HG03135 (cell line): ENCODE measurements at regions not wholly inside any gene's neighbourhood (a gene's known extent, or its start where the extent isn't known, plus 50 kb on each side); places are given as distances from the start of the nearest gene placed in this dataset.
A peak's percentile ranks its signal among the peaks of the same experiment; 100 is the strongest.

Experiments
- ATAC-seq: cut with Tn5 transposase; IDR thresholded peaks from one replicate; pipeline ENCODE4 v1.9.1; 2021; ENCODE audit warnings: mild to moderate bottlenecking, moderate library complexity; ENCODE audit not compliant: unreplicated experiment

DNA sequence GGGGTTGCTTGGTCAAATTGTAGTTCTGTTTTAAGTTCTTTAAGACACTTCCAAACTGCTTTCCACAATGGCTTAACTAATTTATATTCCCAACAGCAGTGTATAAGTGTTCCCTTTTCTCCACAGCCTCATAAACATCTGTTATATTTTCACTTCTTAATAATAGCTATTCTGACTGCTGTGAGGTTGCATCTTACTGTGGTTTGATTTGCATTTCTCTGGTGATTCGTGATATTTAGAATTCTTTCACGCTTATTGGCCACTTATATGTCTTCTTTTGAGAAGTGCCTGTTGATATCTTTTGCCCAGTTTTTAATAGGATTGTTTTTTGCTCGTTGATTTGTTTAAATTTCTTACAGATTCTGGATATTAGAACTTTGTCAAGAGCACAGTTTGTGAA lies 278.6 kb upstream of the ITM2A start:
- ATAC-seq, result no peak

DNA sequence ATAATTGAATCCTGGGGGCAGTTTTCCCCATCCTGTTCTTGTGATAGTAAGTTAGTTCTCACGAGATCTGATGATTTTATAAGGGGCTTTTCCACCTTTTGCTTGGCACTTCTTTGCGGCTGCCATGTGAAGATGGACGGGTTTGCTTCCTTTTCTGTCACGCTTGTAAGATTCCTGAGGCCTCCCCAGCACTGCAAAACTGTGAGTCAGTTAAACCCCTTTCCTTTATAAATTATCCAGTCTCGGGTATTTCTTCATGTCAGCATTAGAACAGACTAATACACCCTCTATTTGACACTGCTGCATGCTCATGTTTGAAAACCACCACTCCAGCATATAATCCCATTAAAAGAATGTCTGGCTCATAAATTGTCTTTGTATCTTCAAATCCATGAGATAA lies 264.4 kb upstream of the ITM2A start:
- no peak for ATAC-seq

DNA sequence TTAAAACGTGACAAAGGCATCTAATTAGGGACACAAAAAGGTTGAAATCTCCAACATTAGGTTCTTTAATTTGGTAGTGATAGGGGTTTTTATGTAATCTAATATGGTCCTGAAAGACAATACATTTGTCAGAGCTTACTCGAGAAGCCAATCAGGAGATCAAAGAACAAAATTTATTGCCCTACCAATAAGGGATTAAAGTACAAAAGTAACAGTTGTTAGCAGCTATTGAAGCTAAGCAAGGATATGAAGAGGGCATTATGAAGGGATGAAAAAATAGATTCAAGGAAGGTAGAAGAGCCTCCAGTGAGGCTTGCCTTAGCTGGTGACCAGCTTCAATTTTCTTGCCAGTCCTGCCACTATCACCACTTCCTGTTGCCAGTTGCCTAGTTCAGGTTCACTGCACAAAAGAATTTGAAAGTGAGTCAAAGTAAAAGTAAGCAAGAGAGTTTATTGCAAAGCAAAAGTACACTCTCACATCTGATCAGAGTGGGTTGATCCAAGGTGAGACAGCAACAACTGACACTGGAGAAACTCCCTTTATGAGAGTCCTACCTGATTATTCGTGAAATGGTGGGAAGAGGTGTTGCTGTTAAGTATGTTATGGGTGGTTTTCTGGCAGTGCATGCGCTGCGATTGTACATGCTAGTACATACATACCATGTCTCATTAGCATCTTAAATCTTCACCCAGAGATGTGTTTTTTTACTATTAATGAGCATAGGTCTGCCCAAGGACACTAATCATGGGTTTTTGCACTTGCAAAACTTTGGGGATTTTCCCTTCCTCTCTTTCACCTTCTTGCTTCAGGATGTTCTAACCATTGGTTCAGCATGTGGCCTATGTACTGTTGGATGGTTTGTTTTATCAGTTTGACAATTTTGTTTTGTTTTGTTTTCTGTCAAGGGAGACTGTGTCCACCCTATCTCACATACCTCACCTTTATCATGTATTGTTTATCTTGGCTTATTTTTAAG lies 263.2 kb upstream of the ITM2A start:
- peak; percentile 78 for ATAC-seq

DNA sequence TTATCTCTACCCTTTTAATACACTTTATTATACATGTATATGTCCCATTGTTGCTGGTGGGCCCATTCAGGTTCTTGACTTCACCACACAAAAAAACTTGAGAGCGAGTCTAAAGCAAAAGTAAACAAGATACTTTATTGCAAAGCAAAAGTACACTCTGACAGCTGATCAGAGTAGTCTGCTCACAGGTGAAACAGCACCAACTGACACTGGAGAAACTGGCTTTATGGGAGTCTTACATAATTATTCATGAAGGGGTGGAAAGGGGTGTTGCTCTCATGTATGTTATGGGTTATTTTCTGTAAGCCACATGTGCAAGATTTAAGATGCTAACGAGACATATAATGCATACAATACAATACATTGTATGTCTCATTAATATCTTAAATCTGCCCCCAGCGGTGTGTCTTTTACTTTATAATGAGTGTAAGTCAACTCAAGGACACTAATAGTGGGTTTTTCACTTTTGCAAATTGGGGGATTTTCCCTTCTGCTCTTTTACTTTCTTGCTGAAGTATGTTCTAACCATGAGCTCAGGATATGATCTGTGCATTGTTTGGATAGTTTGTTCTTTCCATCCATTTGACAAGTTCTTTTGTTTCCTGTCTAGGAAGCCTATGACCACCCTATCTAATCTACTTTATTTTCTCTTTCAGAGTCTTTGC lies 256.1 kb upstream of the ITM2A start:
- ATAC-seq, result no peak

DNA sequence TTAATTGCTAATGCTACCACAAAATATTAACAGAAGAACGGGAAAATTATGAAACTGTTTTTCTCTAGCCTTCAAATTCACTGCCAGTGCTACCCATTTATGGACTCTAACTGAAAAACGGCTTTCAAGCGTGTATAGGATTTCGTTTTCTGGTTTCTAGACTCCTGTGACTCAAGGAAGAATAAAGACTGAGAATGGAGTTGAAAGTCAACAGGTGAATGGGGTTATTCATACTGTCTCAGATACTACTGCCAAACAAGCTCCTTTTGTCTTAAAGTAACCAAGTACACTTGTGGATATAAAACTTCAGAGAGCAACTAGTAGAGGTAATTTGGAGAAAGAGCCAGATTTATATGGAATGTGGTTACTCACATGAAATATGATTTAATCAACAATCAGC lies 251.1 kb upstream of the ITM2A start:
- ATAC-seq, result no peak

DNA sequence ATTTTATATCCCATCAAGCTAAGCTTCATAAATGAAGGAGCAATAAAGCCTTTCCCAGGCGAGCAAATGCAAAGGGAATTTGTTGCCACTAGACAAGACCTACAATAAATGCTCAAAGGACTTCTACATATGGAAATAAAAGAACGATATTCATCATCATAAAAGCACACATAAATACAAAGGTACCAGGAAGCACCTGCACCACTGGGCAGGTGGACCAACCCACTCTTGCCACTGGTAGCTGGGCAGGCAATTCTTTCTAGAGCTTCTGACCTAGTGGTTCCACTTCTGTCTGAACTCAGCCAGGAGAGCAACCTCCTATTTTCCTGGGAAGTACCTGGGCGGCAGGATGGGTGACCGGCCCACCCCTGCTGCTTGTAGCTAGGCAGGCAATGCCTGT lies 237.2 kb upstream of the ITM2A start:
- no peak for ATAC-seq

DNA sequence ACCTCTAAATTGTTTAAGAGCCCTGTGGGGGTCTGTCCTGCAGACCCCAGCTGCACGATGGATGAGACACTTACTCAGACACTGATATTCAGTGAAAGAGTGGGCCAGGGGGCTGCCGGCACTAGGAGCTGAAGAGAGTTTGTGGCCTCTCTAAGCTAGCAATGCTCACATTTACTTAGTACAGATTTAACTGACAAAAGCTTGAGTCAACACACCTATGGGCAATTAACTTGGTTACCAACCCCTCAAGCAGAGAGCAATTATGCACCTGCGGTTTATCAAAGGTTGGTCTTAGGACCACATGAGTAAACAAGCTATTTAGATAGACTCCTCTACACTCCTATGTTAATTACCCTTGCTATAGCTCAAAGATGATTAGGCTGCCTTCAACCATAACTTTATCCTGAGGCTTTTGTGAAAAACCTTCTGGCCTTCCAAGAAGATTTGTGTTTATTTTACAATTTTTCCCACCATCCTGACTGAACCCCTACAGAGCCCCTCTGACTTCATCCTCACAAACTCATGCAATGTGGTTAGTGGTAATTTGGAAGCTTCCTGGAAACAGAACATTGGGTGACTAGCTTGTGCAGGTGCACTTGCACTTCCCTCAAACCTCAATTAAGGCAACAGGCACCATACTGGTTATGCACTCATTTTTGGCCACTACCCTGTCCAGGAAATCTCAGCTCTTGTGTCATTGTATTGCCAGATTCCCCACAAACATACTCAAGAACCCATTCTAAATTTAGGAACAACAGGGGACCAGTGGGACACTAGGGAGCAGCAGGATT lies 234.4 kb upstream of the ITM2A start:
- ATAC-seq, result no peak

DNA sequence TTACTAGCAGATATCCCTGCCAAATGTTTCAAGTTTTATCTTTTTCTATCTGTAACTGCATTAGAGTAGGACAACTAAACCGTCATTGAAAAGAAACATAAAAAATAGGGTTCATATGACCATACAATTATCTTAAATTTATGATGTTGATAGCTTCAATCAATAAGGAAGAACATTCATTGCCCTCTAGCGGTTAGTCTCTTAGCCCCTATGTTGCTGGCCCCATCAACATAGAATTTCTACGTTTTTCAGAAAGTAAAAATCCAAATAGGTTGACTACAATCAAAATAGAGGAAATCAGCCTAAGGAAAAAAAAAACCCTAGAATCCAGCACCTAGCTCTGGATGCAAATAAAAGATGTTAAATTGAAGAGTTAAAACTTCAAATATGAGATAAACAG lies 225.1 kb upstream of the ITM2A start:
- ATAC-seq, result no peak

DNA sequence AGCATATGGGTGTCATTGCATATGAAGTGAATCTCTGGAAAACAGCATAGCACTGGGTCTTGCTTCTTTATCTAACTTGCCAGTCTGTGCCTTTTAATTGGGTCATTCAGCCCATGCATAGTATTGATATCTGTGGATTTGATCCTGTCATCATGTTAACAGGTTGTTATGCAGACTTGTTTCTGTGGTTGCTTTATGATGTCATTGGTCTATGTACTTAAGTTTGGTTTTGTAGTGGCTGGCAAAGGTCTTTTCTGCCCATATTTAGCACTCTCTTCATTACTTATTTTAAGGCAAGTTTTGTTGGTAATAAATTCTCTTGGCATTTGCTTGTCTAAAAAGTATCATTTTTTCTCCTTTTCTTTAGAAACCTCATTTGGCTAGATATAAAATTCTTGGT lies 221.1 kb upstream of the ITM2A start:
- ATAC-seq, result no peak

DNA sequence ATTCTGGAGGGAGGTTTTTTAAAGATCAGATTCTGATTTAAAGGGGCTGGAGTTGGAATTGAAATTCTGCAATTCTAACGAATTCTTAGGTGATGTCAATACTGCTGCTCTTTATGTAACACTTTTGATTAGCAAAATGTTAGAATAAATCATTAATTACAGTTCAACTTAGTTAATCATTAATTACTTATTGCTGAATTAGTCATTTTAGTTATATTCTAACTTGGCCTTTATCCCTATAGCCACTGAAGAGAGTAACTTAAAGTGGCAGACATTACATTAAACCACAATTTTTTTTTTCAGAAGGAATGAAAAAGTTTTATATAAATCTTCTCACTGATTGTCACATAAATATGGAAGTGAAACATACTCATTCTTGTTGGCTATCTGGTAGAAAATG lies 206.6 kb upstream of the ITM2A start:
- no peak for ATAC-seq

DNA sequence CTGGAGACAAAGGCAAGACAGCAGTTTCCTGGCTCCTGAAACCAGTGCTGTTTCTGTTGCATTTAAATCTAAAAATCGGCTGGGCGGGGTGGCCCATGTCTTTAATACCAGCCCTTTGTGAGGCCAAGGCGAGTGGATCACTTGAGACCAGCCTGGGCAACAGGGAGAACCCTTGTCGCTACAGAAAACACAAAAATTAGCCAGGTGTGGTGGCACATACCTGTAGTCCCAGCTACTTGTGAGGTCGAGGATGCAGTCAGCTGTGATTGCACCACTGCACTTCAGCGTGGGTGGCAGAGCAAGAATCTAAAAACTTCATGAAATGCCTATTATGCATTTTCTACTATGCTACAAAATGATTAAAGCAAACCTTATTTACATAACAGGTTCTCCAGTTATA lies 205.4 kb upstream of the ITM2A start:
- ATAC-seq, result no peak

DNA sequence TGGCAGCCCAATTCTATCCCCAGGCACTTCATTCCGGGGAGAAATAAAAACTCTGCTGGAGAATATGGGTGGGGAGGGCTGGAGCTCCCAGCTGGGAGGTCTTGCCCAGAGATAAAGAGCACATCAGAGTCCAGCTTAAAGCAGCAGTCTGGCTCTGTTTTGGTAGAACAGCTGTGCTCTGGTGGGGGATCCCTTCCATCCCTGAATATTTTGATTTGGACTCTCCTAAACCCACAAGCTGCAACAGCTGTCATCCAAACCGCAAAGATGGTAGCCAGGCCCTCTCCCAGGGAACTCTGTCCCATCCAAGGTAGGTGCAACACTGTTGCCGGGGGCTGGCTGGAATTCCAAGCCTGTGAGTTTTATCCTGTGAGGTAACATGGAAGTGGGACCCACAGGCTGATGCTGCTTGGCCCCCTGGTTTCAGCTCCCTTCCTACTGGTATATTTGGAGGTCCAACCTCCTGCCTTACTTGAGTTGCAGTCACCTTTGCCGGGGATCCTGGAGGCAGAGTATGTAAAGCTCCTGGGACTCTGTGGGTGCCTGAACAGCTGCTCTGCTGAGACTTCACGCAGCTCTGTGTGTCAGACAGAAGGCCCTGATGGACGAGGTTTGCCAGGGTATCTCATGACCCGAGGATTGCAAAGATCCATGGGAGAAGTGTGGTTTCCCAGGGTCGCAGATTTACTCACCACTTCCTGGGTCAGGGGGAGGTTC lies 203.5 kb upstream of the ITM2A start:
- ATAC-seq, result no peak

DNA sequence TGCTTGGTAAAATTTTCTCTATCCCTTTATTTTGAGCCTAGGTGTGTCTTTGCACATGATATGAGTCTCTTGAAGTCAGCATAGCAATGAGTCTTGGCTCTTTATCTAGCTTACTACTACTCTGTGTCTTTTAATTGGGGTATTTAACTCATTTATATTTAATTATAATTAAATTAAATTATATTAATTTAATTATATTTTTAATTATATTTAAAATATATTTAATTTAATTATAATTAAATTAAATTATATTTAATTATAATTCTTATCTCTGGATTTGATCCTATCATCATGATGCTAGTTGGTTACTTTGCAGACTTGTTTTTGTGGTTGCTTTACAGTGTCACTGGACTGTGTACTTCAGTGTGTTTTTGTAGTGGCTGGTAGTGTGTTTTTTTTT lies 201.2 kb upstream of the ITM2A start:
- ATAC-seq, result no peak

DNA sequence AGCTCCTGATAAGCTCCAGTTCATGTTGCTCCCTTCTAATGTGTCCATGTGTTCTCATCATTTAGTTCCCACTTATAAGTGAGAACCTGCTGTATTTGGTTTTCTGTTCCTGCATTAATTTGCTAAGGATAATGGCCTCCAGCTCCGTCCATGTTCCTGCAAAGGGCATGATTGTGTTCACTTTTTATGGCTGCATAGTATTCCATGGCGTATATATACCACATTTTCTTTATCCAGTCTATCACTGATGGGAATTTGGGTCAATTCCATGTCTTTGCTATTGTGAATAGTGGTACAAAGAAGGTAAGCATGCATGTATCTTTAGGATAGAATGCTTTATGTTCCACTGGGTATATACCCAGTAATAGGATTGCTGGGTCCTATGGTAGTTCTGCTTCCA lies 197.2 kb upstream of the ITM2A start:
- no peak for ATAC-seq

DNA sequence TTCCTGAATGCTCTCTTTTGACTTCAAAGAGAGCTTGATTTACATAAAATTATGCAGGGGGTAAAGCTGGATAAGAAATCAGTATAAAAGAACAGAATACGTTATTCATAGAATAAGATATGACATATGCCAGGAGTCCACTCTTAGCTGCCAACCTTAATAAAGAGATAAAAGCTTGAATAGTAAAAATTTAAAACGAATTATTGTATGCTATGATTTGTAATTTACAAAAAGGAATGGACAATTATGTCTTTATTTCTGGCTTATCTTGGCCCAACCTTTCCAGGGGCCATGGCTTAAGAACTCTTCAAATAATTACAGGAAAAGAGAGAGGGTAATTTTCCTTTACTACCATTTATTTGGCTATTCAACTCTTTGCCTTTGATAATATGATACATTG lies 192.2 kb upstream of the ITM2A start:
- ATAC-seq, result no peak

DNA sequence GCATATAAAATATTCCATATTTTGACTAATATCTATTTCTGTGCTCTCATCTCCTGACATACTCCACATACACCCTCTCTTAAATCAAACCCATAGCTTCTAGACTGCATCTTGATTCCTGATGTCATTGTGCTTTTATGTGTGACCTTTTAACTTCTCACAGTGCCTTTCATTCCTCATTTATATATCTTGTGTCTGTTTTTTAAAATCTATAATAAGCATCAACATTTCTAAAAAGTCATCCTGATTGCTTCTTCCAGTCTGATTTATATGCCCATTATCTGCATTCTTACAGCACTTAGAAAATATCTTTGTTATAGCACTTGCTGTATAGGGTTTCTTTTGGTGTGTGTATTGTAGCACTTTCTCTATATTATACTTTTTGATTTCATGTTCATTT lies 190.1 kb upstream of the ITM2A start:
- ATAC-seq, result no peak

DNA sequence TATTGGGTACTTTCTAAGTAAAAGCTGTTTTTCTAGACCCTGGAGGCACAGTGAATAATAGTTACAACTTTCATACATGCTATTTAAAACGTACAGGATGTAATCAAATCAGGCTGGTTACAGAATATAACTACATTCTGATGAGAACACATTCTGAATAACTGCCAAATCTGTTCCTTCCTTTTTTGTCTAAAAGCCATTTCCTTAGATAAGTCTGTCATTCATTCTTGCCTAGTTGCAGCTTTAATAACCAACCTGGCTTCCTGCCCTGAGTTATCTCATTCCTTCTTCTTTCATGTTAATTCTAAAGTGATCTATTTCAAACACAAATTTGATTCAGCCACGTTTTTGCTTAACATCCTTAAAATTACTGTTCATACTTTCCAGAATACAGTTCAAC lies 189.7 kb upstream of the ITM2A start:
- no peak for ATAC-seq

DNA sequence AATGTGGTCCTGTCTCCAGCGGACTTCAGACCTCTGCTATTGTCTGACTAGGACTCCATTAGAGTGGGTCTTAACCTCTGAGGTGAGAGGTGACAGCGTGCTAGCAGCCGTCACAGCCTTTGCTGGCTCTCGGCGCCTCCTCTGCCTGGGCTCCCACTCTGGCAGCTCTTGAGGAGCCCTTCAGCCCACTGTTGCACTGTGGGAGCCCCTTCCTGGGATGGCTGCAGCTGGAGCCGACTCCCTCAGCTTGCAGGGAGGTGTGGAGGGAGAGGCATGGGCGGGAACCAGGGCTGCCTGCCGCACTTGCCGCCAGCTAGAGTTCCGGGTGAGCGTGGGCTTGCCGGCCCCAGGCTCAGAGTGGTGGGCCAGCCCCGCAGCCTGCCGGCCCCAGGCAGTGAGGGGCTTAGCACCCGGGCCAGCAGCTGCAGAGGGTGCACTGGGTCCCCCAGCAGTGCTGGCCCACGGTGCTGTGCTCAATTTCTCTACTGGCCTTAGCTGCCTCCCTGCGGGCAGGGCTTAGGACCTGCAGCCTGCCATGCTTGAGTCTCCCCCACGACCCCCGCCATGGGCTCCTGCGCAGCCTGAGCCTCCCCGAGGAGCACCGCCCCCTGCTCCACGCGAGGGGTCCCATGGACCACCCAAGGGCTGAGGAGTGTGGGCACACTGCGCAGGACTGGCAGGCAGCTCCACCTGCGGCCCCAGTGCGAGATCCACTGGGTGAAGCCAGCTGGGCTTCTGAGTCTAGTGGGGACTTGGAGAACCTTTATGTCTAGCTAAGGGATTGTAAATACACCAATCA lies 163.4 kb upstream of the ITM2A start:
- no peak for ATAC-seq

DNA sequence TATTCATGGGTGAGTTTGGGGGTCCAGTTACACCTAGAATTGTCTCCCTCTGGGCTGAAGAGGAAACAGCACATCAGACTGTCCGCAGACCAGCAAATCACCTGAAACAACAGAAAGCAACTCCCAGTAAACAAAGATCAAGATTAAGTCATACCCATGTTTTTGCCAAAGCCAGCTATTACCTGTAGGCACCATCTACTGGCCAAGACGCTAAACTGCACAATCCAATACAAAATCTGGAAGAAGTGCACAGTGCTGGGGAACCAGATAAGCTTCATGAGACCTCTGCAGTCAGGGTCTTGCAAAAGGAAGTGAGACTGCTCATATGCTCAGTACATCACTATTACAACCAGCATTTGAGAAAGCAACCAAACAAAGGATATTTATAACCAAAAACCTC lies 157.5 kb upstream of the ITM2A start:
- no peak for ATAC-seq

DNA sequence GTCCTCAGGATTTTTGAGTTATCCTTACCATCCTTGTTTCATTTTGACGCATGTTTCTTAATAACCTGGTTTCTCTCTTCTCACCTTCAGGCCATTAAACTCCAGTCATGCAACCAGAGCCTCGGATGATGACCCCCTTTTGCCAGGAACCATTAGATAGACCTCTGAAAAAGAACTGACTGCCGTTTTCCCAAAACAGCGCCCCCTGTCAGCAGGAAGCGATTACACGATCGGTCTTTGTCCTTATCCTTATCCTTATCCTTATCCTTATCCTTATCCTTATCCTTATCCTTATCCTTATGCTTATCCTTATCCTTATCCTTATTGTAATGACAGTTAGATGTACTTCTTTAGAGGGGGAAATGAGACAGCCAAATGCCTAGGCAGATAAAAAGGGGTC lies 148.4 kb upstream of the ITM2A start:
- ATAC-seq, result no peak
